Suprapubic skin (tissue), 3 donors: ENCODE measurements at regions not wholly inside any gene's neighbourhood (a gene's known extent, or its start where the extent isn't known, plus 50 kb on each side); places are given as distances from the start of the nearest gene placed in this dataset.

Experiments used
- CTCF ChIP-seq, 2 donors: fragments of 200-600 bp in 1 of 2; fragments of 450-650 bp in 1 of 2; sonication (generic) in 1 of 2; IDR thresholded peaks; one replicate each; pipeline ENCODE4 v1.5.1; 2016 to 2019; ENCODE audit warnings: antibody characterized with exemption in 2 of 2, mild to moderate bottlenecking in 1 of 2, moderate library complexity in 1 of 2
- EP300 ChIP-seq: sonication (generic); formaldehyde crosslinking; IDR thresholded peaks from one replicate; pipeline ENCODE4 v1.6.1; 2017; ENCODE audit warnings: antibody characterized with exemption
- POLR2A ChIP-seq, 2 donors: fragments of 450-650 bp; IDR thresholded peaks; one replicate each; pipeline ENCODE4 v1.6.1; 2017; ENCODE audit warnings: antibody characterized with exemption in 2 of 2, mild to moderate bottlenecking in 2 of 2, moderate library complexity in 2 of 2

DNA sequence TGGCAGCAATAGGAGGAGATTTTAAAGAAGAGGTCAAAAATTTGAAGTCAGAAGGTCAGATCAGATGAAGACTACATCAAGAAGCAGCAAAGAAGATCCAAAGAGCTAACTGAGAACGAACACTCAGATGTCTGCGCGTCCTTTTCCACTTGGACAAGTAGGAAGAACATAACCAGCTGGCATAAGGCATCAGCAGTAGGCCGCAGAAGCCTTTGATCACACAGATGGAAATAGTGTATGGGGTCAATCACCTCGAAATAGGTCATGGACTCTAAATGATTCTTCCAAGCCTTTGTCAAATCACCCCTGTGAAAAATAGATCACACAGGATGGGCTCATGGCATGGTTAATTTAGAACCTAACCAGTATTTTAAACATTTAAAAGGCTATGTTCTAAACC, 56.4 kb upstream of the TOM1L1 start:
- TF ChIP-seq CTCF (IDR thresholded peaks at IDR 0.05) (no peak), POLR2A (IDR thresholded peaks at IDR 0.05) (no peak), EP300 (no peak)
